ENCODE measurements at regions not wholly inside any gene's neighbourhood (a gene's known extent, or its start where the extent isn't known, plus 50 kb on each side); places are given as distances from the start of the nearest gene placed in this dataset.

DNA sequence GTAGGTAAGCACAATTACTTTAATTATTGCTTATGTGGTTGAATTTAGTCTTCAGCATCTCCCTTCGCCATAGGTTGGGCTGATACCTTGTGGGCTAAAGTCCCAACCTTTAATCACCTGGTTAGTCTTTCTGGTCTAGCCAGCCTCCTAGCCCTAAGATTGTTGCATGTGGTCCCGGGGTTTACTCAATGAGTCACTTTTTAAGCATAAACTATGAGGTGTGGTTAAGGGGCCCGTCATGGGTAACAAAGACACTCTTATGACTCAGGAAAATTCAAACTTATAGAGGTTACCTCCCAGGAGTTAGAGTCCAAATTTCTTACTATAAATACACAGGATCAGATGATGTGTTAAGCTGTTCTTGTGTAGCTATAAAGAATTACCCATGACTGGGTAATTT, 841.6 kb downstream of the TRIB2 start:
- no peak for DNase-seq

DNA sequence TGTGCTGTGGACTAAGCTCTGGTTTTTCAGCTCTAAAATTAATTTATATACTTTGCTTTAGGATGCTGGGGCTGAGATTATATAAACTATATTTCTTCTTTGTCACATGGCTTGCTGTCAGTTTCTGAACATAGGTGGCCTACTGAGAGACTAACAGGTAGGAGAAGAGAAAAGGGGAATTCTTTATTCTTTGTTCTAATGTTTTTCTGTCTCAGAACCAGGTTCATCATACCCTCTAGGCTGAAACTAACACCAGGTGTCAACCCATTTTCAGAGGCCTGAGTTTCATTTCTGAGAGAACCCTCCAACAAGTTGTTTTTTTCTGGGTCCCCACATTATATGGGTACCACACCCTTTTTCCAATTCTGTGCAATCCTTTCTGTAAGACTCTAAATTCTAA, 843.6 kb downstream of the TRIB2 start:
- DNase-seq: no peak

GRCh38 chr2:13572466-13572865, 855.7 kb downstream of the TRIB2 start:
- no peak for DNase-seq

DNA sequence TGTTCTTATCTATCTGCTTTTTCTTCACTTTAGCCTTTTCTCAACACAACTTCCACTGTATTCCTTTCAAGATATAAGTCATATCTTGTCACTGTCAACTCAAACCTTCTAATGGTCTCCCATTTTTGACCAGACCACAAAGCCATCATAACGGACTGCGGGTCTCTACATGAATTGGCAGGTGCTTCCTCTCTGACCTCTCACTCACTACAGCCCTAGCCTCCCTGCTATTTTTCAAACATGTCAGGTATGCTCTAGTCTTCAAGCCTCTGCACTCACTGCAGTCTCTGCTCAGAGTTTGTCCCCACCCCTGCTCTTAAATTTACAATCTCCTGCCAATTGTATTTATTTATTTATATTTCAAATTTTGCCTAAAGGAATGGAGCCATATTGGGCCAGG, 858.1 kb downstream of the TRIB2 start:
- DNase-seq: no peak

DNA sequence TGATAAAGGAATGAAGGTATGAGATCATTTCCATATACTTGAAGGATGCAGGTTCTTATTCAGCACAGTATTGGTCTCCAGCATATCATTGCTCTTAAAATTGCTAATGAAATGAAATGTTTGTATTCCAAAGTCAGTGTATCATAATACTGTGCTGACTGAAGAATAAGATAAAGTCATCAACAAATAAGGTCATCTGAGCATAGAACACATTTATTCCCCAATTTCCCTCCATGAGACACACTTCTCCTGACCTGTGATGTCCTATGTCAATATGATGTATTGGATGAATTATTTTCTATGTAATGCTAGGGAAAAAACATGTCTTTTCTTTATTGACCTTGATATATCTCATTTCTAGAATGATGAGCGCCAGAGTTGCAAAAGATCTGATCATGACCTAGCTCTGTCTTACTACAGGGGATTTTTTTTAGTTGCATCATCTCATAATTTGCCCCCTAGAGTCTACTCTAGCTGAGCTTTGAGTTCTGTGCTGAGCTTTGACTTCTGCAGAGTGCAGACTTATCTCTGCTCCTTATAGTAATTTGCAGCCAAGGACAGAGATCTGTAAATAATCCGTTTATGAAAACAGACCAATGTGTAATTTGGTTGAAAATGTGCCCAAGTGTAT, 859.8 kb downstream of the TRIB2 start:
- DNase-seq: no peak

DNA sequence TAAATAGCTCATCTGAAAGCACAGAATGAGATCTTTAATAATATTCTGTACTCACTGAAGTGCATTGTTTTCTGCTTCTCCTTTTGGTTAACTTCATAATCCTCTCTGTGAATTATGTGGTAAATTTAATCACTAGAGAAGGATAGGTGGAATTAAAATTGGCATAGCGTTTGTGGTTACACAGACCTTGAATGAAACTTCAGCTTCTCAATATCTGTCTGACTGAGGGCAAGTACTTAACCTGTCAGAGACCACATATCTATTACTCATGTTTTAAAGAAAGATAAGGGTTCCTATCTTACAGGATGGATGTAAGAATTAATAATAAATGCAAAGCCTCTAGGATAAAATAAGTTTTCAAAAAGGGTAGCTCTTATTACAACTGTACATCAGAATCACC, 861.8 kb downstream of the TRIB2 start:
- DNase-seq: no peak

DNA sequence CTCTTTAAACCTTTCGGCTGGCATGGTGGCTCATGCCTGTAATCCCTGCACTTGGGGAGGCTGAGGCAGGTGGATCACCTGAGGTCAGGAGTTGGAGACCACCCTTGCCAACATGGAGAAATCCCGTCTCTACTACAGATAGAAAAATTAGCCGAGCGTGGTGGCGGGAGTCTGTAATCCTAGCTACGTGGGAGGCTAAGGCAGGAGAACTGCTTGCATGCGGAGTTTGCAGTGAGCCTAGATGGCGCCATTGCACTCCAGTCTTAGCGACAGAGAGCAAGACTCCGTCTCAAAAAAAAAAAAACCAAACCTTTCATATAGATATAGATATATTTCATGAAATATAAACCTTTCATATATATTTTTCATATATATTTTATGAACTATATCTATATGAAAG, 864.7 kb downstream of the TRIB2 start:
- no peak for DNase-seq

DNA sequence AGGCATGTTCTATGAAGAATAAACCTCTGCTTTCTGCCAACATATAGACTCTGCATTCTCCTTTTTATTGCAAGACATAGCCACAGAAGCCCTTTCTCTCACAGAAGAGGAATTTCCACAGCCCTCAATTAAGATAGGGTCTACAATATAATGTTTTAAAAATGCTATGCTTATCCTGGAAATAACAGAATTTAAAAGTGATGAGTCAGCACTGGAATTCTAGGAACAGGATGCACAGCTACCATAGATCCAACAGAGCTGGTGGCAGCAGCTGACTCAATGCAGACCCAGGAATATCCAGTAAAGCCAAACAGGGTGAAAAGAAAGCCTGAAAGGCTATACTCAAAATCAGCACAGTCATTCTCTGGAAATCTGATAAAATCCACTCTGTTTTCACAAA, 866.9 kb downstream of the TRIB2 start:
- no peak for DNase-seq

DNA sequence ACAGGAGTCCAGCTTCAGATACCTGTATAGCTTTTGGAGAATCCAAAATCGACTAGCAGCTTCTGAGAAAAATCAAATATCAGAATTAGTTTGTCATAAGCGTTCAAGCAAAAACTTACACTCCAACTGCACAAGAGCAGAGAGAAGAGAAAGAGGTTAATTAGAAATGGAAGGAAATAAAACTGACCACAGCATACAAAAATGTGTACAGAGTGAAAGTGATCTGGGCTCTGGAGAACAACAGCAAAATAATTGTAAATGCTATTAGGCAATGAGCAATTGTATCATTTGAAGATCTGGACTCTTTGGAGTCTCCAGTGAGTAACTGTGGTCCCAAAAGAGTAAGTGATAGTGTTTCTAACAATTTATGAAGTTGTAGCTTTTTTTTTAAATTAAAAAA, 867.3 kb downstream of the TRIB2 start:
- DNase-seq: no peak

GRCh38 chr2:13585732-13586131, 869.0 kb downstream of the TRIB2 start:
- DNase-seq: no peak

- DNase-seq: no peak
These were observed 879.5 kb downstream of the TRIB2 start for GRCh38 chr2:13596233-13596632.

DNA sequence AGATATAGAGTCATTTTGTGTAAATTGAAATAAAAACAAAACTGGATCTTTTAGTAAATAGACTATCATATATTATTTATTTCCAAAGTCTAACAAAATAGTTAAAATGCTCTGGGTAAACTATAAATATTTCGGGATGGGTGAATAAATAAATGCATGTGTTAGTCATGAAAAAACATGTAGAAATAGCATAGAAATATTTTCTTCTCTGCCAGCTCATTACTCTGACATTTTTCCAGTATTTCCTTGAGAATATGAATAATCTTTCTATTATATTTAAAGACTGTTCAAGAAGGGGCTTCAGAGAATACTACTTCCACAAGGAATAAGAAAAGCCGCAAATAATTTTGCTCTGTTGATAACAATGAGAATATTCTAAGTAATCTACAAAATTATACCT, 880.4 kb downstream of the TRIB2 start:
- no peak for DNase-seq

GRCh38 chr2:13601506-13601905, 884.8 kb downstream of the TRIB2 start:
- no peak for DNase-seq

- no peak for DNase-seq
These were observed 888.4 kb downstream of the TRIB2 start for GRCh38 chr2:13604951-13605661.

- no peak for DNase-seq
These were observed 890.4 kb downstream of the TRIB2 start for GRCh38 chr2:13607139-13607538.

DNA sequence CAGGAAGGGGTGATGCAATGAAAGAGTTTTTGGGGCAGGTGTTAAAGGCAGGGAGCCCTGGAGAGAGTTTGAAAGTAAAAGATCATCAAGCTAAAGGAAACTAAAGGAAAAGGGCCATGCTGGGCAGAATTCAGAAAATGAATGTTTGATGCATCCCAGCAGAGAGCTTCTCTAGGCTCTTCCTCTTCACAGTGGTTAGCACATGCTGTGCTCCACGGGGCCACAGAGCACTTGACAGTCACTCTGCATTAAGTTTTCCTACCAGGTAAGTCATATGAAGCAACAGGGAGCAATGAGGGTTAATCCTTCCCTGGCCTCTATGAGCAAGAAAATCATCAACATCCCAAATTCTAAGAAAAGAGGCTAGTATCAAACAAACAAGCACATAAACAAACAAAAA, 895.2 kb downstream of the TRIB2 start:
- no peak for DNase-seq

DNA sequence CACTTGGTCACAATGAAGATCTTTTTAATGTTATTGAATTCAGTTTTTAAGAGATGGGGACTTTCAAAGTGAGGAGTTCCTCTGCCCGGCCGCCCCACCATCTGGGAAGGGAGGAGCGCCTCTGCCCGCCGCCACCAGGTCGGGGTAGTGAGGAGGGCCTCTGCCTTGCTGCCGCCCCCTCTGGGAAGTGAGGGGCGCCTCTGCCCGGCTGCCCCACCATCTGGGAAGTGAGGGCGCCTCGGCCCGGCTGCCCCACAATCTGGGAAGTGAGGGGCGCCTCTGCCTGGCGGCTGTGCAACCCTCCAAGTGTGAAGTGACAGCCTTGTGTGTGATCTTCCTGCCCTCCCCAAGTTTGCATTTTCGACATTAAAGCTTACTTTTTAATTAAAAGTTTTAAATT, 899.3 kb downstream of the TRIB2 start:
- DNase-seq: no peak

DNA sequence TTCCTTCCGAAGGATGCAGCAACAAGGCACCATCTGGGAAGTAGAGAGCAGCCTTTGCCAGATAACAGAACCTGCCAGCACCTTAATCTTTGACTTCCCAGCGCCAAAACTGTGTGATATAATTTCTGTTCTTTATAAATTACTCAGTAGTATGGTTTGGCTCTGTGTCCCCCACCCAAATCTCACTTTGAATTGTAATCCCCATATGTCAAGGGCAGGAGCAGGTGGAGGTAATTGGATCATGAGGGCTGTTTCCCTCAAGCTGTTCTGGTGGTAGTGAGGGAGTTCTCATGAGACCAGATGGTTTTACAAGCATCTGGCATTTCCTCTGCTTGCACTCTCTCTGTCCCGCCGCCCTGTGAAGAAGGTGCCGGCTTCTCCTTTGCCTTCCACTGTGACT, 899.9 kb downstream of the TRIB2 start:
- DNase-seq: no peak

DNA sequence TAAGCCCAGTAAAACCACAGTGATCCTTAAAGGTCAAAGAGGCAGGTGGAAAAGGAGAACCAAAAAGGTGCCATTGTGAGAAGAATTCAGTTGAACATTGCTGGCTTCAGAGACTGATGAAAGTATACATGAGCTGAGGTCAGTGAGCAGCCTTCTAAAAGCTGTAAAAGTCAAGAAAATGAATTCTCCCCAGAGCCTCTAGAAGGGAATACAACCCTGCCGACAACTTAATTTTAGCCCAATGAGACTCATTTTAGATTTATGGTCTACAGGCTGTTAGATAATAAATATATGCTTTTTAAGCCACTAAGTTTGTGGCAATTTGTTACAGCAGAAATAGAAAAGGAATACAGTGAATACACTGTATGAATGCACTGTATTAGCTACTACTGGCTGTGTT, 911.4 kb downstream of the TRIB2 start:
- DNase-seq: no peak

DNA sequence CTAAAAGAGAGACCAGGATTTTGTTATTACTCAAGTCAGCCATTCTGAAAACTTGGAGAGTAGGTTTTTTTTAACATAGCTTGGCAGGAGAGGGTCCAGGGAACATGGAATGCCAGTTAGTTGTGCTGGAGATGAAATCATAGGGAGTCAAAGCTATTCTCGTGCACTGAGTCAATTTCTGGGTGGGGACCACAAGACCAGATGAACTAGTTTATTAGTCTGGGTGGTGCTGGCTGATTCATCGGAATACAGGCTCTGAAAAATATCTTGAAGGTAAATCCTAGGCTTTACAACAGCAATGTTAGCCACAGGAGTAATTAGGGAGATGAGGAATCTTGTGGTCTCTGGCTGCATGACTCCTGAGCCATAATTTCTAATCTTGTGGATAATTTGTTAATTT, 921.4 kb downstream of the TRIB2 start:
- DNase-seq: no peak

DNA sequence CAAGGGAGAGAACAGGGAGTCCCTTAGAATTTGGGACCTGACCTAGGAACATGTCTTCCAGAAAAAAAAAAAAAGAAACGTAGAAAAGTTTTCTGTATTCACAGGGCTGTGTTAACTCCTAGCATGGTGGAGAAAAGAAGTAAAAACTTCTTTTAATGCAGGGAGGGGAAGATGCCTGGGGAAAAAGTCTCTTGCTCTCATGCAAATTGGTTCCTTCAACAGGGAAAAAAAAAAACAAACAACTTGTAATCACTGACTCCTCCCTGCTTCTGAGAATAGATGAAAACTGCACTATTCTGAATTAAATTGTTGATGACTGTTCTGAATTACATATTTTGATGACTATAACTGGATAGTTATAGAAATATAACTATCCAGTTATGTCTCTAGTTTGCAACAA, 933.2 kb downstream of the TRIB2 start:
- DNase-seq: no peak

- no peak for DNase-seq
These were observed 933.9 kb downstream of the TRIB2 start for GRCh38 chr2:13650586-13651180.

DNA sequence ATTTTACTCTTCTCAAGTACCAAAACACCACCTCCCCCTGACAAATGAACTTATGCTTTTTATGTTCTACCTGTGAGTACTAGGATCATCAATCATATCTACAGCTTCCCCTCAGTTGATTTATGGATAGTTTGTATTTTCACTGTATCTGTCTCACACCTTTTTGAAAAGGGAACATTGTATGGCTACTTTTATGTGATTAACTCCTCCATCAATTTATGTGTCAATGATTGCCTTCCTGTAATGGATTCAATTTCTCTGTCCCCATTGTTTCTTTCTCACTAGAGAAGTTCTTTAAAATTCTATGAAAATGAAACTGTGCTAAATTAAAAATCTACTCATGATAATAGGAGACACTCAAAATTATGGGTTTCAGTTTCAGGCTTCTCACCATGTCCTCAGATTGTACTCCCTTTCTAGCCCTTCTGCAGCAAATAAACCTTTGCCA, 935.0 kb downstream of the TRIB2 start:
- DNase-seq: no peak

- DNase-seq: no peak
These were observed 936.0 kb downstream of the TRIB2 start for GRCh38 chr2:13652531-13653313.

All from NCI-H1105 (cell line).